ENCODE measurements at regions not wholly inside any gene's neighbourhood (a gene's known extent, or its start where the extent isn't known, plus 50 kb on each side); places are given as distances from the start of the nearest gene placed in this dataset.

GRCh38 chr13:105307776-105308175, 1227.7 kb downstream of the EFNB2 start:
- no peak for TF ChIP-seq EZH2 (IDR thresholded peaks at IDR 0.05; ENCODE audit: insufficient read depth, poor library complexity, severe bottlenecking)
- TF ChIP-seq EZH2phosphoT487 (IDR thresholded peaks at IDR 0.05; ENCODE audit: insufficient read depth, low read depth) = no peak
